ENCODE measurements at regions not wholly inside any gene's neighbourhood (a gene's known extent, or its start where the extent isn't known, plus 50 kb on each side); places are given as distances from the start of the nearest gene placed in this dataset.
A peak's percentile ranks its signal among the peaks of the same experiment; 100 is the strongest.
"Not testable (repeated sequence)": the region's sequence is repeated elsewhere in the genome, so short reads cannot be mapped to it uniquely, and the experiment has no call there.

DNA sequence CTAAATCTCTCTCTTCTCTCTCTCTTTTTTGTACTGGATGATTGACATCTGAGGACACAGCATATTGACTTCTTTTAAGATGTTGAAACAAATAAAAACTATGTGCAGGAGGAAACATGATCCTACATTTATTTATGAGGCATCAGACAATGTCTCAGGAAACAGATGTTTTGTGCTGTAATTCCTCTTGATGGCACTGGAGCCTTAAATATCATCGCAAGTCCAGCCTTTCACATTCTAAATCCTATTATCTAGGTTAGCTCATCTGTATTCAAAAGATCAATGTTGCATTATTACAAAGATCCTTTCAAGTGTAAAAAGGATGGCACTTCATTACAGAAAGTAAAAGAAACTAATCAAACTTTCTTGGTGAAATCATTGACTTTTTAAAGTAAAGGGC lies 63.9 kb downstream of the MAT2B start:
- no peak for DNase-seq

GRCh38 chr5:163571744-163572143 lies 66.3 kb downstream of the MAT2B start:
- peak in 1 of 14 donors; percentile 31 for DNase-seq

GRCh38 chr5:163574472-163575440 lies 69.3 kb downstream of the MAT2B start:
- no peak for DNase-seq

DNA sequence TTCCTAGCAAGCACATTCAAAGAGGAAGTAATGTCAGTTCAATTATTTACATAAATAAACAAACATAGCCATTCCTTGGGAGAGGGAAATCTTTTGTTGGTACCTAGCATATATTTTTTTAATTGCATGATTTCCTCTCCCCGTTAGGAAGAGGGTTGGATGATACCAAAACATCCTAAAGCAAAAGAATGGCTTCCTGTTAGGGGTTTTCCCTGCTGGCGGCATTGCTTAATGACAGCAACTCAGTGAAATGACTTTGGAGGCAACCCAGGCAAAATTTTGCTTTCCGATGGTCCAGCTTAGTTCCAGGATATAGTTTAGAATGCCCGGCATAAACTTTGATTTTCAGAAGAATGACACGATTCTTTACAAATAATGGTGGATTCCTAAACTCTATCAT lies 73.2 kb downstream of the MAT2B start:
- no peak for DNase-seq

- no peak for DNase-seq
Observed at GRCh38 chr5:163579729-163580128, 74.3 kb downstream of the MAT2B start.

DNA sequence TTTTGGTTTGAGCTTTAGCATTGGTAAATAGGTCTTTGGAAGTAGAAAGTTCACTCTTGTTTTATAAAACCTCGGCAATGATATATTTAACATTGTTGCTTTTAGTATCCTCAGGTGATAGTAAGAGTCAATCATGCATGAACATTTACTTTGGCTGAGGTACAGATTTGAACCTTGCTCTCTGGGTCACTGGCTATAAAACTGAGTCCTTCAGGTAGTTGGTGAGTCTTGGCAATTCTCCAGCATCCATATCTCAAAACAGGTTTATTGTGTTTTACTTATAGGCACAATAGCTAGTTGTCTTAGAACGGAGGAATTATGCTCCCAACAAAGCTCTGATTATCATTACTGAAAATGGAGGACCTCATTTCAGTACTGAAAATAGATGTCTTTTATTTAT lies 75.1 kb downstream of the MAT2B start:
- DNase-seq = no peak

DNA sequence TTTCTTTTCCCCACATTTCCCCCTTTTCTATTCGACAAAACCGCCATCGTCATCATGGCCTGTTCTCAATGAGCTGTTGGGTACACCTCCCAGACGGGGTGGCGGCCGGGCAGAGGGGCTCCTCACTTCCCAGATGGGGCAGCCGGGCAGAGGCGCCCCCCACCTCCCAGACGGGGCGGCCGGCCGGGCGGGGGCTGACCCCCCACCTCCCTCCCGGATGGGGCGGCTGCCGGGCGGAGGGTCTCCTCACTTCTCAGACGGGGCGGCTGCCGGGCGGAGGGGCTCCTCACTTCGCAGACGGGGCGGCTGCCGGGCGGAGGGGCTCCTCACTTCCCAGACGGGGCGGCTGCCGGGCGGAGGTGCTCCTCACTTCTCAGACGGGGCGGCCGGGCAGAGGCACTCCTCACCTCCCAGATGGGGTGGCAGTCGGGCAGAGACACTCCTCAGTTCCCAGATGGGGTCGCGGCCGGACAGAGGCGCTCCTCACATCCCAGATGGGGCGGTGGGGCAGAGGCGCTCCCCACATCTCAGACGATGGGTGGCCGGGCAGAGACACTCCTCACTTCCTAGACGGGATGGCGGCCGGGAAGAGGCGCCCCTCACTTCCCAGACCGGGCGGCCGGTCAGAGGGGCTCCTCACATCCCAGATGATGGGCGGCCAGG lies 78.2 kb downstream of the MAT2B start:
- not testable (repeated sequence) for DNase-seq

- no peak for DNase-seq
Observed at GRCh38 chr5:163585206-163585605, 79.8 kb downstream of the MAT2B start.

- DNase-seq = no peak
Observed at GRCh38 chr5:163586531-163586956, 81.1 kb downstream of the MAT2B start.

GRCh38 chr5:163594951-163595350 lies 89.5 kb downstream of the MAT2B start:
- no peak for DNase-seq

DNA sequence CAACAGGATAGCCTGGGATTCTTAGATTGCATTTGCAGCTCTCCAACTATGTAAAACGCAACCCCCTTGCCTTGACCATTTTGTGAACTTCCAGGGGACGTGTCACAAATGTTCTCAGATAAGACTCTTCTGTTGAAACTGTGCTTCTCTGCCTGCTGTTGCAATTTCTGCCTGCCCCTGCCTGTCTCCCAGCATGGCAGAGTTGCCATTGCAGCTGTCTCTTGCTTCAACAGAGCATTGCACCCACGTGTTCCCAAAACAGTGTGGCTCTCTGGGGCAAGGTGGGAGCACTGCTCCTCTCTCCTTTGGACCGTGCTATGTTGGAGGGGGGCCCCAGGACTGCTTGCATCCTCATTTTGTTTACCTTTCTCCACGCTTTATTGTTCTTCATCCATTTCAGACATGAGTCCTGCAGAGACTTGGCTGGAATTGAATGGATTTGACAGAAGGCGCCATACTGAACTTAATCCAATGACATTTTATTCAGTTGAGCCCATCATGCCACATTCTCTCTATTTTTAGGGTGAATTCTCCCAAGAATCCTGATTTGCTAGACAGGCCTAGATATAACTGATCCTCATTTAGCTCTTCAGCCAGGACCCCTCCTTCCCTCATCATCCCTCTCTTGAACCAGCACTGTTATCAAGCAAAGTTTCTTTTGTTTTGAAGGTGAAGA lies 90.7 kb downstream of the MAT2B start:
- DNase-seq = no peak

- no peak for DNase-seq
Observed at GRCh38 chr5:163596608-163597315, 91.3 kb downstream of the MAT2B start.

DNA sequence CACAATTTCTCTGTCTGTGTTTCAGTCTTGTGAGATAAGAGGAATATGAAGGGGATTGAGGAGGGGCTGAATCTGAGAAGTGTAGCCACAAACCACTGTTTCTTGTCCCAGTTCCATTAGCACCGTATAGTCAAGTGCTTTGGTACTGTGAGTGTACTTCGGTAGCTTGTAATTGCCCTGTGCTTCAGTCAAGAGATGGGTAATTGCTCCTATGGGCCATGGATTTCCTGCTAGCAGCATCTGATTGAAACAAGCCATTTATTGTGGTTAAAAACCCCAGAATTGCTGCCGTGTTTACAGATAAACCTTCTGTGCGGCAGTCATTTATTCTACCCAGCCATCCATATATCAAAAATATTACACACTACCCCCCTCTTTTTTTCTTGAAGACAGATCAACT lies 98.6 kb downstream of the MAT2B start:
- no peak for DNase-seq

DNA sequence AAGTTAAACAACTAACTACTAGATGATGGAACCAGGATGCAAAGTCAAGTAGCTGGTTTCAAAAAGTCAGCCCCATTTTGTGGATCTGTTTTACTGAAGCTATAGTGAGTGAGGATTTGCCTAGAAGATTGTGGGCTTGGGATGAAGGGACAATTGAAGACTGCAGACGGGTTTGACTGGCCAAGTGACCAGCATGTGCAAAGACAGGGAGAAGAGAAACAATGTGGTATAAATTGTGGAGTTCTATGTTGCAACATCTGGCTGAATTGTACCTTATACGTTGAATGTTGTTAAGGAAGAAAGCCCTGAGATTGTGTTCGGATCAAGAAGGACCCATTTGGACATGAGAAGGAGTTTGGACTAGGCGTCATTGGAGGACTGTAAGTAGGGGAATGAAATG lies 101.8 kb downstream of the MAT2B start:
- no peak for DNase-seq

- no peak for DNase-seq
Observed at GRCh38 chr5:163608621-163609020, 103.2 kb downstream of the MAT2B start.

DNA sequence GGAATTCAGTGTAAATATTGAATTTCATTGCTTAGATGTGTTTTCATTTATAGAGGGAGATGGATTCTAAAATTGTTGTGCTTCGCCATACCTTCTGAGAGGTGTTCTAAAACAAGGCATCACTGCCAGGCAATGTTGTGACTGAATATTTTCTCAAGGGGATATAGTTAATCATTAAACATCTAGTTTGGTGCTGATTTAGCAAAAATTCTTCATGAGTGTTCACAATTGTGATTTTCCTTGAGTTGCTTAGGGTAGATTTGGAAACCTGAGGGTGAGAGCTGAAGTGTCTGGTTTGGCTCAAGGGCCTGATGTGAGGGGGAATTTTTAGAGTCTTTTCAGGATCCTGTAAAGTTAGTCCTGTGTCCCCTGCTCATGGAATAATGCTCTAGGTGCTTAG lies 104.5 kb downstream of the MAT2B start:
- no peak for DNase-seq

DNA sequence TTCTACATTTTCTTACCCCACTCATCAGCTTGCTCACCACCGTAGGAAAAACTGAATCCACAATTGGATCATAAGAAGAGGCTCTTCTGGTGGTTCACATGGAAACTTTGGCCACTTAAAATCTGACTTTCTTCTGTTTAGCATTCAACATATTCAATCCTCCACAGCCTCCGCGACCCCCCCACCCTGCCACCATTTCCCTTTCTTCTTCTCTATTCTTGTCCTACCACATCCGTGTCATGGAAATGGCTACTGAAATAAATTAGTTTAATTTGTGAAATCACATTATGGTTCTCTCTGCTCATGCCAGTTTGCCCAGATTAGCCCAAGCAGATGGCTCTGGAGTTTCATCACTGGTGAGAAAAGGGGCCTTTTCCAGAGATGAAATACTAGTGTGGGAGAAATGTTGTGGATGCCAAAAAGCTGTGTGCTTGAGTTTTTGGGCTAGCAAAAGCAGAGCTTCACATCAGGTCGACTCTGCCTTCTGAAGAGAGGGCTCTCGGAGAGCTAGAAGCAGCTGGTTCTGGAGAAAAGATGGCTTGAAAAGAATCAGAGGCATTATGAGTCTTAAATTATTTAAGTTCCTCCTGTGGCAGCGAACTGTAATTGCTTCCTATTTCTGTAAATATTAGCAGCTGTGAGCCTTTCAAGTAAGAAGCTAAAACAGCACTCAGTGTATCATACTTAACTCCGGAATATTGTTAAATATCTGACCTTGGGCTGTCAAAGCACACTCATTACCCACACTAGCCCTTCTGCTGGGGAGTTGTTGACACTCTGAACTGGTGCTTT lies 107.1 kb downstream of the MAT2B start:
- DNase-seq = no peak

DNA sequence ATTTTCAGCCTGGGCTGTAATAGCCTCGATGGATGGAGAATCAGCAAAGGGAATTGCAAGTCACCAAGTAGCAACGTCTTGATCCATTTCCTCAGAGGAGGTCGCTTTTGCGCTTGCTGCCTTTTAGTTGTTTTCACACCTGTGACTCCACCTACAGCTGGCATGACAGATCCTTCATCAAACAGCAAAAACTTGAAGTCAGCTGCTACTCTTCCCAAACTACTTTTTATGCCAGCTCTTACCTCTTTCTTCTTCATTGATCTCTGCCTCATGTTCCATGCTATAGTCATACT lies 107.7 kb downstream of the MAT2B start:
- no peak for DNase-seq

DNA sequence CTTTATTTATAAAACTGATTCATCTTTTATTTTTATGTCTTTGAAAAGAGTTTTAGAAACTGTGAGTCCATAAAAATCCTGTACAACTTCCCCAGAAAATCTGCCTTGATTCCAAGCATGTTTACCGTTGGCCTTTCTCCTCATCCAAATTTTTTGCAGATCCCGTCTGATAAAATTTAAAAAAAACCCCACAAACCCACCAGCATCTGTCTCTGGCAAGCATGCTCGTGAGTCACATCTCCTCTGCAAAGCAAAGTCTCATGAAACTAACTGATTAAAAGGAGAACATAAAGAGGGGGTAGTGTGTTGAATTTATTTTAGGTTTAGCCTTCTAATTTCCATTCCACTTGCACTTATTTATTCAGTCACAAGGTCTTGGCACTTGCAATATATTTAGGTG lies 109.4 kb downstream of the MAT2B start:
- DNase-seq = no peak

DNA sequence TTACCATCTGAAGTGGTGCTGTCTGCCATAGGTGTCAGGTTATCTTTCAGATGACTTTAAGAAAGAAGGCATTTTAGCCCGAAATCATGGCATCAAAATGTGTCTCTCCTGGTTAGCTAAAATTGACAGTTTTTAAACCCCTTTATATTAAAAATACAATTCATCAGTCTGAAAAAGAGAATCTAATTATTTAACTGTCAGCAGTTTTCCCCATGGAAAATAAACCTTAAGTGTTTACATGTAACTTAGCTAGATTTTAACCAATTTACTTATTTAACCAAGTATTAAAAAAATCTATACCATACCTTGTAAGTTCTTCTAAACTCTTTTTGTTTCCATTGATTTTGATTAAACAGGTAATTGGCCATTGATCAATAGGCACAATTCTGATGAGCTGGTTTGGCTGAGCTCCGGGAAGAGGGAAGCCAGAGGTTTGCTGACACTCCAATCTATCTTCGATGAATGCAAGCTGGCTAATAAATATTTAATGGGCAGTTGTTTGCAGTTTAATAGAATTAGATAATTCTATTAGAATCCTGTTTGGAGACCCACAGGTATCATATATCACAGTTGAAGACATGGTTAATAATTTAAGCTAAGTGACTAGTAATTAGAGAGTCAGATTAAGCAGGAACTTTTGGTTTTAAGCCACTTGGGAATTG lies 114.0 kb downstream of the MAT2B start:
- DNase-seq = no peak

DNA sequence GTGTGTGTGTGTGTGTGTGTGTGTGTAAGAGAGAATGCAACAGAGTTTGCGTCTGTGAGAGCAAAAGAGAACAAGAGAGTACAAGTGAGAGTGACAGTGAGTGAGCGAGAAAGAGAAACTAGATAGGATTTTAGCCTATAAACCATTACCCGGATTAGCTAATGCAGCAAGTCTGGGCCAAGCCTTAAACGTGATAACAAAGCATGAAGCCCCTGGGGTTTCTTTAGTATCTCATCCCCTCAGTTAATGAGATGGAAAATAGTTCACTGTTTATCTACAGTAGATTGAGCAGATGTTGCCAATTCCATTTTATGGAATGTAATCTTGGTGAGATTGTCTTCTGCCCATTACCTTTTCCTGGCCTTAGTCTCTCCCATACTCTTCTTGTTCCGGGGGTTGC lies 114.5 kb downstream of the MAT2B start:
- DNase-seq = no peak
